LNCAP (cell line): ENCODE measurements at regions not wholly inside any gene's neighbourhood (a gene's known extent, or its start where the extent isn't known, plus 50 kb on each side); places are given as distances from the start of the nearest gene placed in this dataset.

Source experiments
- TF ChIP-seq, protein P1 (sequence below): fragments of 450-650 bp; IDR thresholded peaks from 2 replicates; pipeline ENCODE4 v1.5.1; 2017; ENCODE audit warnings: mild to moderate bottlenecking

DNA sequence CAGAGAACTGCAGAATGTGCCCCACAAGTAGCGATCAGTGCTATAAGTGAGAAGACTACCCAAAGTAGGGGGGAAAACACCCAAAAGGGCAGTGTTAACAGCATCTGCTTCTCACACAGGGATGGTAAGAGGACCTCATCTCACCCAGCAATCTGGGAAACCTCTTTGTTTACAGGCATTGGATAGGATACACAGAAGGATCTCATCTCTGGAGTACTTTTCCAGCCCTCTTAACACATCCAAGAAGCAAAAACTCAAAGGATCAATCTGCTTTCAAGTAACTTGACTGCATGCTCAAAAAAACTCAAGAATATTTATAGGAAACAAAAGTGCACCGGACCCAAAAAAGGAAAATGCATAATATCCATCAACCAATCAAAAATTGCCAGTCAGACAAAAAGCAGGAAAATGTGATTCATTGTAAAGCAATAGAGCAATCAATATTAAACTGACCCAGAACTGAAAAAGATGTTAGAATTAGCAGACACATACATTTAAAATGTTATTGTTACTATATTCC lies 311.0 kb upstream of the CXADR start:
- TF ChIP-seq, protein P1, sequence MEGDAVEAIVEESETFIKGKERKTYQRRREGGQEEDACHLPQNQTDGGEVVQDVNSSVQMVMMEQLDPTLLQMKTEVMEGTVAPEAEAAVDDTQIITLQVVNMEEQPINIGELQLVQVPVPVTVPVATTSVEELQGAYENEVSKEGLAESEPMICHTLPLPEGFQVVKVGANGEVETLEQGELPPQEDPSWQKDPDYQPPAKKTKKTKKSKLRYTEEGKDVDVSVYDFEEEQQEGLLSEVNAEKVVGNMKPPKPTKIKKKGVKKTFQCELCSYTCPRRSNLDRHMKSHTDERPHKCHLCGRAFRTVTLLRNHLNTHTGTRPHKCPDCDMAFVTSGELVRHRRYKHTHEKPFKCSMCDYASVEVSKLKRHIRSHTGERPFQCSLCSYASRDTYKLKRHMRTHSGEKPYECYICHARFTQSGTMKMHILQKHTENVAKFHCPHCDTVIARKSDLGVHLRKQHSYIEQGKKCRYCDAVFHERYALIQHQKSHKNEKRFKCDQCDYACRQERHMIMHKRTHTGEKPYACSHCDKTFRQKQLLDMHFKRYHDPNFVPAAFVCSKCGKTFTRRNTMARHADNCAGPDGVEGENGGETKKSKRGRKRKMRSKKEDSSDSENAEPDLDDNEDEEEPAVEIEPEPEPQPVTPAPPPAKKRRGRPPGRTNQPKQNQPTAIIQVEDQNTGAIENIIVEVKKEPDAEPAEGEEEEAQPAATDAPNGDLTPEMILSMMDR, result no peak

DNA sequence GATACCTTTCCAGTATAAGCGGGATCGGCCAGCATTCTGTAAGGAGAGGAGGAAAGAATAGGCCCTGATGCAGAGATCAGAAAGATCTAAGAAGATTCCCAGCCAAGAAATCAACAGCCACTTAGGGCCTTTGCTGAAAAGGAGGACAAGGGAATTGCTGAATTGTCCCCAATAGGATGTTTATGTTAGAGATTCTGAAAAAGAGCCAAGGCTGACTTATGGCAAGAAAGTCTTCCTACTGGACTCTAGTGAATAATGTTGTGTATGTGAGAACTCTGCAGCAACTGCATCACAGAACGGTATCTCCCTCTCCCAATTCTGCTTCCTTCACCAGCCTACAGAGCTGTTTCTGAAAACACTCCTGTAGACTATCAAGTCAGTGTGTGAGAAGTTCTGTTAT lies 298.0 kb upstream of the CXADR start:
- TF ChIP-seq, protein P1, result no peak

DNA sequence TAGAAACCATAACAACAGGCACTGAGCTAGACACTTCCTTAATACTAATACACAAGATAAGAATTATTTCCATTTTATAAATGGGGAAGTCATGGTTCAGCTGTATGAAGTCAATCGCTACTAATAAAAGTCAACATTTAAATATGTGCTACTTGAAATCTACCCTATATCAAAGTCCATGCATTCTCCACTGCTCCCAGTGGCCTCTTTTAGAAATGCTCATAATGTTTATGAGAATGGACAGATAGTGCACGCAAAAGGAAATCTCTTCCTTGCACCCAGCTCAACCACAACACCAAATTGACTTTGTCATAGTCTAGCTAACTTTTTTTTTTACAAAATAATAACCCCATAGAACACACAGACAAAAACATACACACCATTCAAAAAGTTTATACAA lies 281.7 kb upstream of the CXADR start:
- TF ChIP-seq, protein P1, result peak; percentile 29; the same call in 1 of the 2 replicates

DNA sequence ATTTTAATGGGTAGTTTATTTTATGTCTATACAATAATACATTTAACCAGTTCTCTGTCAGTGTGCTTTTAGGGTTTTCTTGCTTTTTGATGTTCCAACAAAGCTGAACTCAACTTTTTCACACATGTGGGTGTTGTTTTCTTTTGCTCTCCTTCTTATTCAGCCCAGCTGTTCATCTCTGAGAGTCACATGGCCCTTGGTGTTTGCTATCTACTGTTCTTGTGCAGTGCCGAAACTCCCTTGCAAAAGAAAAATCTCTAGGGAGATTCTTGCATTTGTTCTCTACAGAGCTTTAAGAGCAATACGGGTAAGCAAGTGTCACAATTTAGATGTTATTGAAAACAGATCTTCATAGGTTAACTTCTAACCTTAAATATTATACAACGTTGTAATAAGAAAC lies 281.1 kb upstream of the CXADR start:
- TF ChIP-seq, protein P1, result no peak

DNA sequence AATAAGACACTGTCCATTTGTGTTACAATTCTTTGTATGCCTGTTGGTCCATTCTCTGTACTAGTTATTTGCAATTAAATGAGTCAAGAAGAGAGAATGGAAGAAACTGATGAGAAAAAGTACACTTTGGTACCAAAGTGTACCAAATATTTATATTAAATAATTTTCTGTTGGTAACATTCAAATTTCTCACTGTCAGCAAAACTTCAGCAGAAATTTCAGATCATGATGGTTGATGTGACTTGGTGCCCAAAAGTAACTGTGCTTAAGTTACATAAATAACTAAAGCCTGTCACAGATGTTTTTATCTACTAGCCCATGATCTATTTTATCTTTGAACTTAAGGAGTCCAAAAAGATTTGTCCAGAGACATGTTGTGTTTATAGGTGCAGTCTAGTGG lies 274.4 kb upstream of the CXADR start:
- TF ChIP-seq, protein P1, result no peak

DNA sequence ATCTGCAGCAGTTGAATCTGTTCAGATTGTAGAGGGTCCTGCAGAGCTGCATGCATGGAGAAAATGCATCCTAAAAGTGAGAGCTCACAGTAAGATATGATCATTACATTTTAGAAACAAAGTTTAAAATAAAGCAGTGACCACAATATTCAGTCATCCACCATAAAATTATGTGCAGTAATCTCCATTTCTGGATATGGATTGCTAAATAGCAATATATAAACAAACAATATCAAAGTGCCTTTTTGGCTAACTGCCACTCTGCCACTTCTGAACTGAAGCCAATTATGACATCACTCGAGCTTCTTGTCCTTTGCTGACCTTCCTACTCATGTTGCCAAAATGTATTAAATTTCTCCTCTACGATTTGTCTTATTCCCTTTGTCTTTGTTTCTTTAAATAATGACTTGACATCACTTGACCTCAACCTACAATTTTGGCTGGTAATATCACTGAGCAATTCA lies 262.0 kb upstream of the CXADR start:
- TF ChIP-seq, protein P1, result no peak

DNA sequence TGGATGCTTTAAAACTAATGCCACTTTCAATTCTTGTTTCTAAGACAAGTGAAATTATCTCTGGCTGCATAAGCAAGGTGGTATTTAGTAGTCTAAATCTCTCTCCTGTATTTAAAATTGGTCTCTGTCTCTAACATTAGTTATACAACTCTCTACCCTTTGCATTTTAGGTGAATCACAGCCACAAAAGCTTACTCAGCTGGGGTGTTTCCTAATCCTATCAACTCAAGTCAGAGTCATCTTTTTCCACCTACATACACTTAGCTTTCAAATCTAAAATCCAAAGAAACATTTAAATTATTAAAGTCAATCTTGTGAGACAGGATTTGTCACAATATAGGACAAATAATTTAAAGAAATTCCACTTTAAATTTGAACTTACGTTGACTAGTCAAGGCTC lies 255.1 kb upstream of the CXADR start:
- TF ChIP-seq, protein P1, result no peak

DNA sequence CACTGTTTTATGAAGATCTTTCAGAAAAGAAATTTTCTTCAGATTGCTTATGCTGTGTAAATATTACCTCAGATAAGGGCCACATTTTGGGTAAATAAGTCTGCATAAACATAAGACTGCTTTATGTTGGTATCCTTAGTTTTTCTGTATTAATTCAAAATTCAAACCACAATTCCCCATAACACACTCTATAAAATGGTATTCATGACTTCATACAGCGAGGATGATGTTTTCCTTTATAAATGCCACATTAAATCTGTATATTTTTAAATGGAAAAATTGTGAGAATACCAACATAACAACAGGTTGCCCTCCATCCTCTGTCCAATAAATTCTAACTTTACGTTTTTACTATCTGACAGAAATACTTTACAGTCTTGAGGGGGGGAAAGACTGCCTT lies 248.7 kb upstream of the CXADR start:
- TF ChIP-seq, protein P1, result no peak
